Kidney (tissue), 10 donors: ENCODE measurements at regions not wholly inside any gene's neighbourhood (a gene's known extent, or its start where the extent isn't known, plus 50 kb on each side); places are given as distances from the start of the nearest gene placed in this dataset.
A peak's percentile ranks its signal among the peaks of the same experiment; 100 is the strongest.
"Not testable (repeated sequence)": the region's sequence is repeated elsewhere in the genome, so short reads cannot be mapped to it uniquely, and the experiment has no call there.

Experiments
- DNase-seq, 5 donors: peaks; one replicate each; pipeline ENCODE4 v3.0.0-alpha.2; 2013 to 2020
- FAIRE-seq: peaks from 2 replicates; lab custom pipeline; 2012; peaks lifted over from hg19 to GRCh38; lab: Jason Lieb, UNC
- H3K27ac ChIP-seq, 2 donors: one replicate each; pipeline ENCODE4 v1.7.0; 2013; ENCODE audit warnings: low read depth in 2 of 2, low read length in 2 of 2, inconsistent platforms in 1 of 2
- H3K27me3 ChIP-seq: one replicate; pipeline ENCODE4 v1.7.1; 2013; ENCODE audit warnings: low read length, inconsistent platforms; ENCODE audit not compliant: control insufficient read depth, insufficient read depth
- H3K36me3 ChIP-seq, 3 donors: one replicate each; pipeline versions ENCODE4 v1.7.0 to v1.7.1; 2013; ENCODE audit warnings: low read length in 3 of 3, control low read depth in 1 of 3, inconsistent platforms in 1 of 3; ENCODE audit not compliant: insufficient read depth in 3 of 3, control insufficient read depth in 2 of 3
- H3K4me1 ChIP-seq, 3 donors: one replicate each; pipeline versions ENCODE4 v1.7.0 to v1.7.1; 2013; ENCODE audit warnings: low read length in 3 of 3, inconsistent platforms in 1 of 3, low read depth in 1 of 3; ENCODE audit not compliant: control insufficient read depth in 2 of 3, insufficient read depth in 2 of 3
- H3K4me3 ChIP-seq, 3 donors: one replicate each; pipeline versions ENCODE4 v1.7.0 to v1.8.1; 2013; ENCODE audit warnings: low read length in 3 of 3, control low read depth in 1 of 3, inconsistent platforms in 1 of 3
- H3K9ac ChIP-seq, 3 donors: one replicate each; pipeline versions ENCODE4 v1.7.0 to v1.7.1; 2013; ENCODE audit warnings: low read length in 3 of 3, control low read depth in 1 of 3, inconsistent platforms in 1 of 3
- H3K9me3 ChIP-seq, 3 donors: one replicate each; pipeline versions ENCODE4 v1.7.0 to v1.7.1; 2013; ENCODE audit warnings: low read length in 3 of 3, control low read depth in 1 of 3, inconsistent platforms in 1 of 3; ENCODE audit not compliant: control insufficient read depth in 2 of 3, insufficient read depth in 1 of 3
- intact Hi-C: fragments of 100-400 bp; cut with DNase I; formaldehyde crosslinking; loops from one replicate; pipeline ENCODE4 v1.11.1; 2022
- donor health status: control.
- donor health status: control.
- donor health status: DM: yes; HTN: yes; CAD: no.
- donor health status: Normal renal cell carcinoma (clear cell type).

GRCh38 chr5:20759459-20759858 is 771.5 kb upstream of the CDH18 start:
- H3K27ac ChIP-seq, H3K36me3 ChIP-seq, H3K4me3 ChIP-seq, DNase-seq, H3K9ac ChIP-seq, FAIRE-seq, H3K27me3 ChIP-seq, intact Hi-C loops, H3K4me1 ChIP-seq, H3K9me3 ChIP-seq: not testable (repeated sequence)

DNA sequence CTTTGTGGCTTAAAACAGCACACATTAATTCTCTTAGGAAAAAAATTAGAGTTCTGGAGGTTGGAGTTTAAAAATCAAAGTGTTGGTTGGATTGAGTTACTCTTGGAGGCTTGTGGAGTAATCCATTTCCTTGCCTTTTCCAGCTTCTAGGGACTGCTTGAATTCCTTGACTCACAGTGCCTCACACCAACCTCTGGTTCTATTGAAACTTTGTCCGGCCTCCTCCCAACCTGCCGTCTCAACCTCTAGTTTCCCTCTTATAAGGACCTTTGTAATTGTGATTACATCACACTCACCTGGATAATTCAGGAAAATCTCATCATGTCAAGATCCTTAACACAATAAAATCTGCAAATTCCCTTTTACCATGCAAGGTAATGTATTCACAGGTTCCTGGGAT is 764.2 kb upstream of the CDH18 start:
- H3K9me3 ChIP-seq, H3K4me3 ChIP-seq, H3K27me3 ChIP-seq, H3K9ac ChIP-seq, H3K36me3 ChIP-seq, intact Hi-C loops, DNase-seq, FAIRE-seq, H3K27ac ChIP-seq, H3K4me1 ChIP-seq: not testable (repeated sequence)

- peak; percentile 66 for FAIRE-seq
- intact Hi-C loops, H3K4me1 ChIP-seq: not testable (repeated sequence)
Measured at GRCh38 chr5:20735715-20736114, 747.7 kb upstream of the CDH18 start.

GRCh38 chr5:20732223-20732622 is 744.2 kb upstream of the CDH18 start:
- H3K36me3 ChIP-seq, DNase-seq, H3K9ac ChIP-seq, H3K27ac ChIP-seq, intact Hi-C loops, H3K4me1 ChIP-seq, FAIRE-seq, H3K9me3 ChIP-seq, H3K4me3 ChIP-seq, H3K27me3 ChIP-seq: not testable (repeated sequence)

More at GRCh38 chr5:20735715-20736114, 747.7 kb upstream of the CDH18 start:
- not testable (repeated sequence) for H3K27ac ChIP-seq, DNase-seq, H3K9ac ChIP-seq, H3K4me3 ChIP-seq, H3K9me3 ChIP-seq, H3K27me3 ChIP-seq, H3K36me3 ChIP-seq

DNA sequence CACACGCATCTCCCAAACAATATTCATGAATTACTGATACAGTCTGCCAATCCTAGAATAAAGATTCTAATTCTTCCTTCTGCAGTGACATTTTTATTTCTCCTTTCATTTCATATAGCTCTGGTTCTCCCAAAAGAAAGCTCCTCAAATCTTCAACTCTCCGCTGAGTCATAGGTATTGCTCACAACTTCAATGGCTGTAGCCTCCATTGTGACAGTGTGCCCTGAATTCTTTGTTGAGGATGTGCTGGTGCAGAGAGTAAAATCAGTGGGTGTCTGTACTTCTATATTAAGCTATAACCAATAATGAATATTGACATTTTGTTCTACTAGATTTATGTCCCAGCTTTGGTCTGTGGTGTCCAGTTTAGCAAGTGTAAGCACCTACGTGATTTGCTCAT is 733.3 kb upstream of the CDH18 start:
- FAIRE-seq, H3K36me3 ChIP-seq, DNase-seq, H3K27me3 ChIP-seq, H3K9ac ChIP-seq, H3K9me3 ChIP-seq, H3K4me1 ChIP-seq, intact Hi-C loops, H3K4me3 ChIP-seq, H3K27ac ChIP-seq: not testable (repeated sequence)

DNA sequence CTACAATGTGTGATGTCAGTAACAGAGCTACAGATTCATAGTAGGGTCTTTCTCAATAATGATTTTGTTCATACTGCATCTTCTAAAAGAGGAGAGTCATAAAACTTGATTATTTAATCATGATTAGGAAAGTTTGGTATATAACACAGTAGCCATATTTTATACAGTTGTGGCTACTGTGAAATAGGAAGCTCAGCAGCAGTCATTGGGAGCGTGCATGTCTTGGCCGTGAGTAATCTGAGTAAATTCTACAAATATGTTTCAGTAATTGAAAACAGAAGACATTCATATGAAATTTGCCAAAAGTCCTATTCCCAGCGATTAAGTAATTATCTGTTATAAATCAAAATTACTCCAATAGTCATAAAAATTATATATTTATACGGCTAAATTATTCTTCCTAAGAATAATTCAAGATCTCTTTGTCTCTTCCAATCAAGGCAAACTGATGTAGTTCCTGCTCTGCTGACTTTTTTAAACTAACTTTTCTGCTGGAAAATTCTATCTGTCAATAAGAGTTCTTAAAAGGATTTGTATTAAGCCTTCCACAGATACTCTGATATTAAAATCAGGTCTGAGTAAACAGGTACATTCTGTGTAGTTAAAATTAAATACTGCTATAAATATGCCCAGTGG is 723.6 kb upstream of the CDH18 start:
- FAIRE-seq, H3K27me3 ChIP-seq, H3K4me1 ChIP-seq, H3K36me3 ChIP-seq, intact Hi-C loops, H3K9ac ChIP-seq, H3K9me3 ChIP-seq, H3K4me3 ChIP-seq, DNase-seq, H3K27ac ChIP-seq: not testable (repeated sequence)

DNA sequence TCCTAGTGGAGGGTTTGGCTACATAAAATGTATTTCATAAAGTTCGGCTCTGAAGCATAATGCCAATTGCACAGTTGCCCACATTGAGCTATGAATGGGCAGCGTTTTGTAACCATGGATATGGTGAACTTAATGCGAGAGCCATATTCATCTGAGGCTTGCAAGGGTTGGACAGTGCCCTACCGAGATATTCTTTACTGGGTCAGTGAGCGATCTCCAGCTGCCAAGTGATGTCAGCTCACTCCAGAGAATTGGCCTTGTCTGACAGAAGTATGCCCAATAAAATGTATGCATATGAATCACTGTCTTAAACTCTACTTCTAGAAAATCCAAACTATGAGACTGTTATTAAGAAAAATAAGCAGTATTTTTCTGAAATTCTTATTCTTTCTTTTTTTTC is 719.6 kb upstream of the CDH18 start:
- DNase-seq, H3K27ac ChIP-seq, H3K9ac ChIP-seq, intact Hi-C loops, FAIRE-seq, H3K4me3 ChIP-seq, H3K4me1 ChIP-seq, H3K36me3 ChIP-seq, H3K27me3 ChIP-seq, H3K9me3 ChIP-seq: not testable (repeated sequence)
